NCI-H748 (cell line): ENCODE measurements at regions not wholly inside any gene's neighbourhood (a gene's known extent, or its start where the extent isn't known, plus 50 kb on each side); places are given as distances from the start of the nearest gene placed in this dataset.
"Not testable (repeated sequence)": the region's sequence is repeated elsewhere in the genome, so short reads cannot be mapped to it uniquely, and the experiment has no call there.

Source experiments
- DNase-seq: peaks from one replicate; lab custom pipeline; 2025; ENCODE audit not compliant: unreplicated experiment; lab: John Stamatoyannopoulos, UW

DNA sequence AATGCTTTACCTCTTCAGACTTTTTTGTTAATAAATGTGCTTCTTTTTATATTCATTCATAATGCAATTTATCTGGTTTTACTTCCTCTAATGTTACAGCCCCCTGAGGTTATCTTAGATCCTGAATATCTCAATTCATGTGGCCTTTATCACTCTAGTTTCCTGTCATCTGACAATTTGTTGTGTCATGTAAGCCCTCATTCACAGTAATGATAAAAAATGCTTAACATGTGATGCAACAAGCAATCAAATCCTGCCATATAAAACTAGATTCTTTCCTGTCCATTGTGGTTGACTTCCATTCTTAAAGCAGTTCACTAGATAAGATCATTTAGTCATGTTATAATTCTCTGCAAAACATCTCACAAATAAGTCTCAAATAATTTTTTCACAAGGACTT lies 991.2 kb upstream of the ACO1 start:
- DNase-seq, result no peak

DNA sequence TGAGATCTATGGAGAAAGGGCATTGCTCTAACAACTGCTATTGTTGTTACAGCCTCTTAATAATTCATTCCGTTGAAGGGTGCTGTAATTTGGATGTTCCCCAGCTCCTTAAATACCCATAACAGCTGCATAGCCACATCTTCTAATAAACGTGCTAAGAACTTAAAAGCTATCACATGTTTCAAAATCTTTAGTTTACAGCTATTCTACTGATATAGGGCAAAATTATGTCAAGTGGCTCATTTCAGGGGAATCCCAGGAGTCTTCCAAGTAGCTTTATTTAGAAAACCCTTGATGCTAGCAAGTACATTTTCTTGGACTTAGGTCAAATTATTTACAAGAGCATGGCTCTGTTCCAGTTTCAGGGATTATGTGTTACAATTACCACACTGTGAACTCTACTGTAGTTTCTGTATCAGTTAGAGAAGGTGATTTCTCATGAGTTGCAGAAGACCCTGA lies 990.4 kb upstream of the ACO1 start:
- peak; percentile 14 for DNase-seq

DNA sequence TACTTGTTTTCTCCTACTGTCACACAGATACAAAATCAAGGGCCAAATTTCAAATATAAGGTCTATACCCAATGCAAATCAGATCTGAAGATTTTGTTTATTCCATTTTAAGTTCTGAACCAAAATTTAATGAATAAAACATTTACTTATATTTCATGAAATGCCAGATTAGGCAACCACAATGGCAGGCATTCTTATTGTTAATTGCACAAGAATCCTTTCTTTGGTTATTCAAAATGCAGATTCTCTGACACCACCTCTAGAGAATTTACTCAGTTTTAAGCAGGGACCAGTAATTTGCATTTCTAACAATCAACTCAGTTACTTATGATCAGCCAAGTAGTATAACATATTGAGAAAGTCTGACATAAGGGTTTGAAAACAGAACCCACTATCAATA lies 972.4 kb upstream of the ACO1 start:
- no peak for DNase-seq

DNA sequence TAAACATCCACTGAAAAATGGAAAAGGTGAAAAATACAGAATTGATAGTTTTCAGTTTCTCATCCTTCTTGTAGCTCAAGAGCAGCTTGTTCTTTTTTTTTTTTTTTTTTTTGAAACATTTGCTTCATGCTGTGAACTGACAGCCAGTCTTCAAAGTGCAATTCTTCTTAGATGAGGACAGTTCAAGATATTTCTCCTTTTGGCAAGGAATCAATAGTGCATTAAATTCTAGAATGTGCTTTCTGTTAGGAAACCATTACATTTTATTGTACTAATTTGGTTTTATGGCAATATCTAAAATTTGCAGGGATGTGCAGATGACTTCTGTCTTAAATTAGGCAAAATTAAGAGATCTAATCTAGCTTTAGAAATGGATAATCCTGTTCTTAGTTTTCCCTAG lies 969.3 kb upstream of the ACO1 start:
- DNase-seq, result no peak

DNA sequence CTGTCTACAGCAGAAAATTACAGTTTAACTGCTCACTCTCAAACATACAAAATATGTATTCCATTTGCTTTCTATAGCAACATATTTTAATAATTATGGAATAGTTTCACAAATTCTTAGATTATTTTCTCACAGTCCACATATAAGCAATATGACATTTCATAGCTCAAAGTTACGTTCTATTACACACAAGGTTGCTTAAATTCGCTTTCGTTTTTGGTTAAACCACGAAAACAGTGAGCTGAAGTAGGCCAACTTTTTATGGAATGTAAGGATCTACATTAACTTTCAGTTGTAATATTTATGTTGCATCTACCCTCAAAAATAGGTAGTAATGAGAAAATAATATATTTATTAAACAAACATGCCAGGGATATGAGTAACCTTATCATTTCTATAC lies 966.0 kb upstream of the ACO1 start:
- no peak for DNase-seq

DNA sequence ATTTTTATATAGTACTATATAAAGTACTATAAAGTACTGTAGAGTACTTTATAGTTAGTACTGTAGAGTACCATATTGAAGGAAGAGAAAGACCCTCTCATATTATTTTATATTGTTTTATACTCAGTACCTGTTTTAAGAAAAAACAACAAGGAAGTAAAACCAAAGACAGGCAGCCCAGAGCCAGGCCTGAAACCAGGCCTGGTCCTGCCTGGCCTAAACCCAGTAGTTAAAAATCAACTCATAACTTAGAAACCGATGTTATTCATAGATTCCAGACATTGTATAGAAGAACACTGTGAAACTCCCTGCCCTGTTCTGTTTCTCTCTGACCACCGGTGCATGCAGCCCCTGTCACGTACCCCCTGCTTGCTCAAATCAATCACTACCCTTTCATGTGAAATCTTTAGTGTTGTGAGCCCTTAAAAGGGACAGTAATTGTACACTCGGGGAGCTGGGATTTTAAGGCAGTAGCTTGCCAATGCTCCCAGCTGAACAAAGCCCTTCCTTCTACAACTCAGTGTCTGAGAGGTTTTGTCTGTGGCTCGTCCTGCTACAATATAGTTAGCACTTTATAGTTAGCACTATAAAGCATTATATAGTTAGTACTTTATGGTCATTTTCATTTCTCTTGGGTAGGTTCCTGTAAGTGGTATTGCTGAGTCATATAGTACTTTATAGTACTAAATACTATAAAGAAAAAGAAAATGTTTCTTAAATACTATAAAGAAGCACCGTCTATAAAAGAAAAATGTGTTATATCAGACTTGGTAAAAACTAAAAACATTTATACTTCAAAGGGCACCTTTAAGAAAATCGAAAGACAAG lies 940.6 kb upstream of the ACO1 start:
- DNase-seq, result not testable (repeated sequence)

DNA sequence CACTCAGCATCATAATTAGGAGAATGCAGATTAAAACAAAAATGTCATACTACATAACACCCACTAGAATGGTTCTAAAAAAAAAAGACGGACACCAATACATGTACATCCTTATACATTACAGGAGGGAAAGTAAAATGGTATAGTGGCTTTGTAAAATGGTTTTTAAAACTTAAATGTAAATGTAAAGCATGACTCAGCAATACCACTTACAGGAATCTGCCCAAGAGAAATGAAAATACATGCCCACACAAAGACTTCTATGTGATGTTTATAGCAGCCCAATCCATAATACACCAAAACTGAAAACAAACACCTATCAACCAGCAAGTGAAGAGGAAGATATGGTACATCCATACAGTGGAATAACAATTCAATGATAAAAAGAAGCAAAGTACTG lies 939.1 kb upstream of the ACO1 start:
- no peak for DNase-seq

DNA sequence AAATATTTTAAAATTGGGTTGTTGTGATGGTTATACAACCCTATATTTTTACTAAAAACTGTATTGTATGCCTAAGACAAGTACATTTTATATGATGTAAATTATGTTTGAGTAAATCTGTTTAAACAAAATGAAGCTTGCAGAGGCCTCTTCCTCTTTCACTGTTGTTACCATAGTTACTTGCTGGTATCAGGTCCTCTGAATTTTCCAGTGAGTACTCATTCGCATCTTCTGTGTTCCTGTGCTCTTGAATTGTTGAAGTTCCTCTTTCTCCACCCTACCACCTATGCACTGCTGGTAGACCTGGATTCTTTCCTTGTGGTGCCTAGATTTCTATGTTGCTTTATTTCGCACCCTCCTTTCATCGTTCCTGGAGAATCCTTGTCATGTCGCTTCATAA lies 938.5 kb upstream of the ACO1 start:
- DNase-seq, result peak; percentile 14

DNA sequence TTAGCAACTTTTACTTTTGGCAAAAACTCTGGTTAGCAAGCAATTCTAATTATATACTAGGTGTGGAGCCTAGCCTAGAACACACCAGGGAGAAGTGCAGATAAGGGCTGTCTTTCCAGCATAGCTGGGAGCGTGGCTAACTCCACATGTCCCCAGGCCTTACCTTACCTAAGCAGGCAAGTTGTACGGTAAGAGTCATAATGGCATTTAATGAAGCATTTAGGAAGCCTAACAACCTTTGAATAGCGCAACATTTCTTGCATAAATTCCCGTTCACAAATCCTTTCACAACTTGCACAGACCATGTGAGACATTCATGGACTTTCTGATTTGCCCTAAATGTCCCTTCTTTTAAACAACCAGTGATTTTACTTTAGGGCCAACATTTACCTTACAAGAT lies 917.4 kb upstream of the ACO1 start:
- no peak for DNase-seq

DNA sequence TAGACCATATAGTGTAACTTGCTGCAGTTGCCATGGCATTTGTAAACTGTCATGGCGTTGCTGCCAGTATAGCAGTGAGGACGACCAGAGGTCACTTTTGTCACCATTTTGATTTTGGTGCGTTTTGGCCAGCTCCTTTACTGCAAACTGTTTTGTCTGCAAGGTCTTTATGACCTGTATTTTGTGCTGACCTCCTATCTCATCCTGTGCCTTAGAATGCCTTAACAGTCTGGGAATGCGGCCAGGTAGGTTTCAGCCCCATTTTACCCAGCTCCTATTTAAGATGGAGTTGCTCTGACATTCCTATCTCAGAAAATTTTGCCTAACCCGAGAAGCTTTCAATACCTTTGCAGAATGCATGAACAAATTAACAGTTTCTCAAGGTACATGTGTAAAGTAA lies 914.4 kb upstream of the ACO1 start:
- DNase-seq, result no peak

DNA sequence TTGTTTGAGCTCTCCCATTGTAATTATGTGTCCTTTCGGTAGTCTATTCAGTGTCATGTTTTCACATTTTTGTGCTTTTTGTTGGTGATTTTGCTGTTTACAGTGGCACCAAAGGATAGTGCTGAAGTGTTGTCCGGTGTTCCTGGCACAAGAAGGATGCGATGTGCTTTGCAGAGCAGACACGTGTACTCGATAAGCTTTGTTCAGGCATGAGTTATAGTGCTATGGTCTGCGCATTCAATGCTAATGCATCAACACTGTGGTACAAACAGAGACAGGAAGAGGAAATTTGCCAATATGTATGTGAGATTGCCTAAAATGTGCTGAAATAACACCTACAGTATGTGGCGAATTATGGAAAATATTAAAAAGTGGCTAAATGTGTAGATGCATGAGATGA lies 913.4 kb upstream of the ACO1 start:
- peak; percentile 46 for DNase-seq

DNA sequence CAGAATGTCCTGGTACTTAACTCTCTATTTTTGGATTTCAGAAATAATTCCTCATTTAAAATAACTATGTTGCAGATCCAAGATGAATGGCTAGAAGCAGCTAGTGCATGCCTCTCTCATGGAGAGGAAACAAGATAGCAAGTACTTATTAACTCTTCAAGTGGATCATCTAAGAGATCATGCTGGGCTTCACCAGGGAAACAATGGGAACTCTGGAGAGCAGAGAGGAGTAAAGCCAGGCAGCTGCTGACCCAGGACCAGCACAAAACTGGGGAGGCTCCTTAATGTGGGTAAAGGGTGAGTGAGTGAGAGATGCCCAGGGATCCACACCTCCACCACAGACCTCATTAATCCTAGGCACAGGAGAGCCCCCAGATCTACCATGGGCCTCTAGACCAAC lies 897.8 kb upstream of the ACO1 start:
- DNase-seq, result peak; percentile 61

DNA sequence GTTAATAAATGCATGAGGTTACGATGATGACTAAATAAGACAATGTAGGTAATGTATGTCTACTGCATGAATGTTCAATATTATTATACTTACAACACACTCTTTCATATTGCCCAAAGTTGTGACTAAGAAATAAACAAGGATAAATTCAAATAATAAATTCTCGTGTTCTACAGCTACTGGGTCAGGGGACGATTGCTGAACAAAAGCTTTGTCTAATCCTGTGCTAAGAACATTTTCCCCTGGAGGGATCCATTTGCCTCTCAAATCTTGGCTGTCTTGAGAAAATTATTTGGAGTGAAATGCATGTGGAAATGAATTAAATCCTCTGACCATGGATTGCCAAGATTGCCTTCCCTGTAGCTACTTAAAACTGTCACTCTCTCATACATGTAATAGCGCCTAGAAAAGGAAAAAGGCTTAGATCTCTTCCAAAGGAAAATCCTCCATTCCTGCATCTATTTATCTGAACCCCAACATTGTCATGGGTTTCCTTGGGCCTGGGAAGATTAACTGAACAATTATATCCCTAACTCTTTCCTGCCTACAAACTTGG lies 893.8 kb upstream of the ACO1 start:
- DNase-seq, result no peak

DNA sequence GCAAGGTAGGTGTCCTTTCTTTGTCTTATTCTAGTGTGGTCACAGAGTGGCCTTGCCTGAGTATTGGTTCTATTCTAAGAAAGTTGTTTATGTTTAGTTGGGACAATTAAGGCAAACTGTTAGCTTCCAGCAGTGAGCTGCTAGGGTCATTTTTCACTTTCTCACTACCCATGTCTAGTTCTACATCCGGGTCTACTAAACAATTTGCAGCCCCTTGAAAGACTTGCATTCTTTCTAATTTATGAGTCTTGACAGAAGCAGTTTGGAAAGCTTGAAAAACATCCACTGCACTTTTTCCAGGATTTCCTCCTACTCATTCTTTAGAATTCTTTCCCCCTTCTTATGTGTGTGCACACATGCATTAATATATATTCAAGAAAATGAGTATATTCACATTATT lies 892.2 kb upstream of the ACO1 start:
- no peak for DNase-seq

DNA sequence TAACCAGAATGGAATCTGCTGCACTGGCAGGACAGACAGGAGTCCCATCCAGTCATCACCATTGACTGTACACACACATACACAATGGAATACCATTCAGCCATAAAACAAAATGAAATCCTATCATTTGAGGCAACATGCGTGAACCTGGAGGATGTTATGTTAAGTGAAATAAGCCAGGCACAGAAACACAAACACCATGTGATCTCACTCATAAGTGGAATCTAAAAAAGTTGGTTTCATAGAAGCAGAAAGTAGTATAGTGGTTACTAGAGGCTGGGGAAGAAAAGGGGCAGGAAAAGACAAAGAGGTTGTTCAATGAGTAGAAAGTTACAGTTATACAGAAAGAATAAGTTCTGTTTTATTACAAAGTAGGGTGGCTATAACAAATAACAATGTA lies 884.0 kb upstream of the ACO1 start:
- no peak for DNase-seq

DNA sequence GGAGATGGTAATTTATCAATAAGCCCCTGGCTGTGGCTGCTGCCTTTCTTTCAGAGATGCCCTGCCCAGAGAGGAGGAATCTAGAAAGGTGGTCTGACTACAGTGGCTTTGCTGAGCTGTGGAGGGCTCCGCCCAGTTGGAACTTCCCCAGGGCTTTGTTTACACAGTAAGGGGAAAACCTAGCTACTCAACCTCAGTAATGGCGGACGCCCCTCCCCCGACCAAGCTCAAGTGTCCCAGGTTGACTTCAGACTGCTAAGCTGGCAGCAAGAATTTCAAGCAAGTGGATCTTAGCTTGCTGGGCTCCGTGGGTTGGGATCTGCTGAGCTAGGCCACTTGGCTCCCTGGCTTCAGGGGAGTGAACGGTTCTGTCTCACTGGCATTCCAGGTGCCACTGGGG lies 865.4 kb upstream of the ACO1 start:
- peak; percentile 64 for DNase-seq

DNA sequence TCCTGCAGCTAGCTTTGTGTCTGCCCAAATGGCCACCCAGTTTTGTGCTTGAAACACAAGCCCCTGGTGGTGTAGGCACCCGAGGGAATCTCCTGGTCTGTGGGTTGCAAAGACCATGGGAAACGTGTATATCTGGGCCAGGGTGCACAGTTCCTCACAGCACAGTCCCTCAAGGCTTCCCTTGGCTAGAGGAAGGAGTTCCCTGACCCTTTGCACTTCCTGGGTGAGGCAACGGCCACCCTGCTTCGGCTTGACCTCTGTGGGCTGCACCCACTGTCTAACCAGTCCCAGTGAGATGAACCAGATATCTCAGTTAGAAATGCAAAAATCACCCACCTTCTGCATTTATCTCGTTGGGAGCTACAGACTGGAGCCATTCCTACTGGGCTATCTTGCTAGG lies 865.0 kb upstream of the ACO1 start:
- no peak for DNase-seq

DNA sequence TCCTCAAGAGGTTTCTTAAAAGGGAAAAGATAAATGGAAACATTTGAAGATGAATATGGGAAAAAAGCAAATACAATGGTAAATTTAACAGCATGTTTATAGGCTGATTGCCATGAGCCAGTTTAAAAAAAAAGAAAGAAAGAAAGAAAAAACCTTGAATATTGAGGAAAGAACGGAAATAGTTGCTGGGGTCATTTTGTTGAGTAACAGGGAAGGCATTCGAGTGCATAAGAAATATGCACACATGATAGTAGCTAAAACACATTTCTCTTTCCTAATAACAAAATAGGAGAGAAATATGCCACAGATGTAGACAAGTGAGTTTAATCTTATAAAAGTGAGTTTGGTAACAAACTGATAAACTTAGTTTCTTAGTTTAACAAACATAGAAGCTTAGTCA lies 864.6 kb upstream of the ACO1 start:
- no peak for DNase-seq

DNA sequence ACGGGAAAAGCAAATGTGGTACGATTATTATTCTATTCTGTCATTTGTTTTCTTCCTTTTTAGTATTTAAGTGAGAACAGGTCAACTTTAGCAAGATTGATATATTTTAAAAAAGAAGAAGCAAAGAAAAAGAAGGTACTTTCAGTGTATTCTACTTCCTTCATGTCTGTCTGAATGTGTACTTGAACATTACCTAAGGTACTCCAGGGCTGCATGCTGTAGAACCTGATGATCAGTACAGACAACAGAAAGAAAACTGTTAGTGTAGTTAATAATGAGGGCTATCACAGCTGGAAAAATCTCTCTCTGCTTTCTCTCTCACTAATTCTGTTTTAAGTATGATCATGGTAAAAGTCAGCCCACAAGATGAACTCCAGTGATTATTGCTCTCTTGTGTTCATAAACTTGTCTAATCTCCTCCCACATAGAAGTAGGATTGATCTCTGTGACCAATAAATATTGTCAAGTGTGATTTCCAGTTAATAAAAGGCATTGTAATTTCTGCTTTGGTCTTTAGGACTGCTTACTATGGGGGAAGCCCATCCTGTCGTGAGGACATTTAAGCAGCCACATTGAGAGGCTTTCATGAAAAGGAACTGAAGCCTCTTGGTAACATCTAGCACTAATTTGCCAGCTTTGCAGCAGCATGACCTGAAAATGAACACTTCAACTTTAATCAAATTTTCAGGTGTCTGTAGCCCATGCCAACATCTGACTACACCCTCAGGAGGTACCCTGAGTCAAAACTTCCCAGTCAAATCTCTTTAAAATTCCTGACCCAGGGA lies 864.0 kb upstream of the ACO1 start:
- DNase-seq, result no peak

DNA sequence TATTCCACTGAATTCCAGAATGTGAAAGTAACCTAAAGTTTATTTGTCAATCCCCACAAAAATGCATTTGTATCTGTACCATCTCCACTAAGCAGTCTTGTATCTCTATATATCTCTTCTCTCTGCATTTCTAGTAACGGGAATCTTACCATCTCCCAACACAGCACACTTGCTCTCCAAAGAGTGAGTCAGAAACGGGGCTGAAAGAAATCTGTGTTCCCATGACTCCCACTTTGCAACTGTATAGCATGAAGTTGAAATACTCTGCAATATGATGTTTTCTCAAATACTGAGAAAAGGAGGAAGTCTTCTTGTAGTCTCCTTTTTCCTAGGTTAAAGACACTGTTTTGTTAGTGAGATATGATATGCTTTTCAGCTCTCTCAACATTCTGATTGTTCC lies 848.8 kb upstream of the ACO1 start:
- DNase-seq, result no peak

DNA sequence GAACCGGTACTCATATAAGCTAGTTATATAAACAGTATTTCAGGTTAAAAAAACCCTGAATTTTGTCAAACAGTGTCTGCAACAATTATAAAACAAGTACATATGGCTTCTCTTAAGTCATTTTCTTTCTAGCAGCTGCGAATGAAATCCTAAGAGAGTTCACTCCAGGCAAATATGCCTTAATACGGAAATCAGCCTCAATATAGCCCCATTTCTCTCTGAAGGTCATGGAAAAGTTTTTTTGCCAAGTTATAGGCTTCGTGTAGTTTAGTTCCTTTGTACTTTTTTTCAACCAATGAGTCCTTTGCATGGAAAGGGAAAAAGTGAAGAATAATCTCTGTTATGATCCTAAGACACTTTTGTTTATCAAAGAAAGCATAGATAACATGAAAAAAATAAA lies 848.0 kb upstream of the ACO1 start:
- DNase-seq, result no peak

DNA sequence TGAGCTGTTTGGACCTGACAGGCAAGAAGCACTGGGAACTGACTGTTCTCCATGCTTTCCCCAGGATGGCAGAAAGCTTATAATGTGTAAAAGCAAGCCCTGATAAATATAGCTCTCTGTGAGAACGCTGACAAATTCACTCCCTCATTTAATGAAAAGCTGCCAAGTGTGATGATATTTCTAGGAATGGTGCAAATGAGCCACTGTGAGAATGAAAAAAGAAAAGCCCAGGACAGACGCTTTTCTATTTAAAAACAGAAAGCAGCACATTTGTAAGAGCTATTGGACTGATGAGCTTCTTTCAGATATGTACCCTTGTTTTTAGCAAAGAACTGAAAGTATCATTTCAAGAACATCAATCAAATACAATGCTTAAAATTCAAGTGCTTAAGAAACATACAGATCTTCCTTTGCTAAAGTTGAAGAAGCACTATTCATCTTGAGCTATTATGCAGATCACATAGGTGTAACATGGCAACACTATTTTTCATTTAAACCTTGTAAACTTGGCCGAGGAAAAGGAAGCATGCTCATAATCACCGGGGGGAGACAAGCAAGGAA lies 842.6 kb upstream of the ACO1 start:
- no peak for DNase-seq
